HG03064 (cell line): ENCODE measurements at regions not wholly inside any gene's neighbourhood (a gene's known extent, or its start where the extent isn't known, plus 50 kb on each side); places are given as distances from the start of the nearest gene placed in this dataset.
"Not testable (repeated sequence)": the region's sequence is repeated elsewhere in the genome, so short reads cannot be mapped to it uniquely, and the experiment has no call there.

ENCODE experiments used
- ATAC-seq: cut with Tn5 transposase; IDR thresholded peaks from one replicate; pipeline ENCODE4 v1.9.1; 2021; ENCODE audit warnings: low read depth; ENCODE audit not compliant: unreplicated experiment

- ATAC-seq: peak; percentile 62
These were observed 187.7 kb downstream of the SATB1 start for GRCh38 chr3:18237251-18238005.

GRCh38 chr3:18236726-18237125 lies 188.4 kb downstream of the SATB1 start:
- no peak for ATAC-seq

- no peak for ATAC-seq
These were observed 190.3 kb downstream of the SATB1 start for GRCh38 chr3:18234717-18235335.

- no peak for ATAC-seq
These were observed 191.0 kb downstream of the SATB1 start for GRCh38 chr3:18233987-18234716.

GRCh38 chr3:18232317-18232716 lies 192.8 kb downstream of the SATB1 start:
- no peak for ATAC-seq

- no peak for ATAC-seq
These were observed 197.1 kb downstream of the SATB1 start for GRCh38 chr3:18228060-18228459.

GRCh38 chr3:18225709-18226108 lies 199.4 kb downstream of the SATB1 start:
- no peak for ATAC-seq

- ATAC-seq: no peak
These were observed 200.7 kb downstream of the SATB1 start for GRCh38 chr3:18224426-18224825.

GRCh38 chr3:18223974-18224373 lies 201.2 kb downstream of the SATB1 start:
- peak; percentile 28 for ATAC-seq

- peak; percentile 99 for ATAC-seq
These were observed 201.6 kb downstream of the SATB1 start for GRCh38 chr3:18223571-18223970.

GRCh38 chr3:18222686-18223085 lies 202.5 kb downstream of the SATB1 start:
- no peak for ATAC-seq

GRCh38 chr3:18217507-18218174 lies 207.5 kb downstream of the SATB1 start:
- ATAC-seq: no peak

- ATAC-seq: no peak
These were observed 208.1 kb downstream of the SATB1 start for GRCh38 chr3:18216996-18217395.

GRCh38 chr3:18215639-18216038 lies 209.5 kb downstream of the SATB1 start:
- ATAC-seq: no peak

- ATAC-seq: no peak
These were observed 214.0 kb downstream of the SATB1 start for GRCh38 chr3:18211116-18211515.

GRCh38 chr3:18208856-18209255 lies 216.3 kb downstream of the SATB1 start:
- ATAC-seq: no peak

- ATAC-seq: no peak
These were observed 217.0 kb downstream of the SATB1 start for GRCh38 chr3:18208091-18208490.

- no peak for ATAC-seq
These were observed 217.9 kb downstream of the SATB1 start for GRCh38 chr3:18207226-18207625.

- ATAC-seq: not testable (repeated sequence)
These were observed 219.4 kb downstream of the SATB1 start for GRCh38 chr3:18205701-18206100.

GRCh38 chr3:18201315-18201714 lies 223.8 kb downstream of the SATB1 start:
- no peak for ATAC-seq

- no peak for ATAC-seq
These were observed 225.4 kb downstream of the SATB1 start for GRCh38 chr3:18199757-18200156.
